PC-9 (cell line): ENCODE measurements at regions not wholly inside any gene's neighbourhood (a gene's known extent, or its start where the extent isn't known, plus 50 kb on each side); places are given as distances from the start of the nearest gene placed in this dataset.

Experiments
- CTCF ChIP-seq: fragments of 200-600 bp; sonication (generic); conservative IDR thresholded peaks from 2 replicates; pipeline ENCODE4 v1.6.1; 2017; ENCODE audit warnings: mixed run types, antibody characterized with exemption, mild to moderate bottlenecking, moderate library complexity
- EZH2 ChIP-seq: fragments of 200-600 bp; sonication (generic); IDR thresholded peaks from 2 replicates; pipeline ENCODE4 v1.8.0; 2017; ENCODE audit warnings: antibody characterized with exemption, low read depth

- no peak for TF ChIP-seq CTCF
- no peak for TF ChIP-seq EZH2
These were observed 255.6 kb upstream of the ADARB2 start for GRCh38 chr10:1992930-1993329.
